Breast epithelium (tissue), 4 donors: ENCODE measurements at regions not wholly inside any gene's neighbourhood (a gene's known extent, or its start where the extent isn't known, plus 50 kb on each side); places are given as distances from the start of the nearest gene placed in this dataset.

Source experiments
- DNase-seq, 2 donors: peaks; one replicate each; pipeline ENCODE4 v3.0.0-alpha.2; 2019; ENCODE audit warnings: low spot score in 2 of 2
- H3K27ac ChIP-seq, 2 donors: fragments of 200-600 bp; sonication (generic) in 1 of 2; one replicate each; pipeline ENCODE4 v1.5.1; 2016 to 2019; ENCODE audit warnings: mild to moderate bottlenecking in 1 of 2
- H3K27me3 ChIP-seq, 2 donors: fragments of 200-600 bp; sonication (generic) in 1 of 2; one replicate each; pipeline versions ENCODE4 v1.5.1 to v1.6.0; 2017 to 2019; ENCODE audit warnings: control low read depth in 1 of 2, mild to moderate bottlenecking in 1 of 2
- H3K36me3 ChIP-seq: fragments of 200-600 bp; one replicate; pipeline ENCODE4 v1.5.1; 2019
- H3K4me1 ChIP-seq, 2 donors: fragments of 200-600 bp; sonication (generic); one replicate each; pipeline ENCODE4 v1.5.1; 2016 to 2019; ENCODE audit warnings: control low read depth in 1 of 2
- H3K4me3 ChIP-seq, 3 donors: fragments of 200-600 bp; sonication (generic); 1 replicate in 2 of 3; 2 replicates in 1 of 3; pipeline ENCODE4 v1.5.1; 2016 to 2019; ENCODE audit warnings: mild to moderate bottlenecking in 3 of 3, moderate library complexity in 2 of 3
- H3K9me3 ChIP-seq, 2 donors: fragments of 200-600 bp; sonication (generic) in 1 of 2; one replicate each; pipeline ENCODE4 v1.5.1; 2016 to 2019; ENCODE audit warnings: control low read depth in 1 of 2
- POLR2A ChIP-seq: fragments of 450-650 bp; IDR thresholded peaks from one replicate; pipeline ENCODE4 v1.6.1; 2016; ENCODE audit warnings: antibody characterized with exemption, mild to moderate bottlenecking, moderate library complexity
- POLR2AphosphoS5 ChIP-seq, 3 donors: sonication (generic); formaldehyde crosslinking; IDR thresholded peaks; one replicate each; pipeline ENCODE4 v1.6.1; 2017; ENCODE audit warnings: antibody characterized with exemption in 3 of 3
- intact Hi-C: fragments of 100-400 bp; cut with DNase I; formaldehyde crosslinking; loops from one replicate; pipeline ENCODE4 v1.15.1; 2023; ENCODE audit warnings: low total_unique reads
- TF ChIP-seq, protein P1 (sequence below), 3 donors: fragments of 450-650 bp; IDR thresholded peaks; one replicate each; pipeline ENCODE4 v1.5.1; 2016 to 2017; ENCODE audit warnings: antibody characterized with exemption in 3 of 3, mild to moderate bottlenecking in 3 of 3, moderate library complexity in 3 of 3

DNA sequence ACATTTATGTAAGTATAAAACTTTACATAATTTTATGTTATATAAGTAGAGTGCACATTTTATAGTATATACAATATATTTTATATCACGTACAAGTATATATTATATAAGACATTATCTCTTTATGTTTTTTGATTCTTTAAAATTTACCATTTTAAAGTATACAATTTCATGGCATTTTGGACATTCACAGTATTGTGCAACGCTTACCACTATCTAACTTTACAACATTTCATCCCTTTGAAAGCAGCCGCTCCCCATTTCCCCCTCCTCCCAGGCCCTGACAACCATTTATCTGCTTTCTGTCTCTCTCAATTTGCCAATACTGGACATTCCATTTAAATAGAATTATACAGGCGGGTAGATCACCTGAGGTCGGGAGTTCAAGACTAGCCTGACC lies 512.5 kb downstream of the TSN start:
- no peak overlapping the region for H3K27ac ChIP-seq
- H3K27me3 ChIP-seq = no peaks in the 10 kb centered on the region
- no peak for DNase-seq
- no peaks in the 10 kb centered on the region for H3K9me3 ChIP-seq
- no peaks in the 10 kb centered on the region for H3K36me3 ChIP-seq
- intact Hi-C loops = no loop called here
- no peak for TF ChIP-seq POLR2A
- H3K4me3 ChIP-seq = no peak overlapping the region
- no peaks in the 10 kb centered on the region for H3K4me1 ChIP-seq

DNA sequence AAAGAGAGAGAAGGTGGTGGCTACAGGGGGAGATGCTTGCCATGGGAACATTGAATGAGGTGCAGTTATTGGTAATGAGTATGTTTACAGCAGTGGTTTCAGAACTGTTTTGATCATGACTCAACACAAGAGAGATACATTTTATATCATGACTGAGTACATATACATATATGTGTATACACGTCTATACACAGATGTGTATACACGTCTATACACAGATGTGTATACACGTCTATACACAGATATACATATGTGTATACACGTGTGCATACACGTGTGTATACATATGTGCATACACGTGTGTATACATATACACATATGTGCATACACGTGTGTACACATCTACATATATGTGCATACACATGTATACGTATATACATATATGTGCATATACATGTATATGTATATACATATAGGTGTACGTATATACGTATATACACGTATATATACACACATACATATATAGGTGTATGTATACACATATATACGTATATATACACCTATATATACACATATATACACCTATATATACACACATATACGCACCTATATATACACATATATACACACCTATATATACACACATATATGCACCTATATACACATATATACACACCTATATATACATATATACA lies 518.5 kb downstream of the TSN start:
- Histone ChIP-seq H3K27me3 (no peaks in the 10 kb centered on the region), H3K27ac (no peak overlapping the region), H3K9me3 (peaks cover 0 to 4% of the 10 kb centered on the region in 2 donors), H3K36me3 (no peaks in the 10 kb centered on the region), H3K4me3 (no peak overlapping the region), H3K4me1 (no peaks in the 10 kb centered on the region)
- no peak for DNase-seq
- intact Hi-C loops = no loop called here
- TF ChIP-seq, protein P1, sequence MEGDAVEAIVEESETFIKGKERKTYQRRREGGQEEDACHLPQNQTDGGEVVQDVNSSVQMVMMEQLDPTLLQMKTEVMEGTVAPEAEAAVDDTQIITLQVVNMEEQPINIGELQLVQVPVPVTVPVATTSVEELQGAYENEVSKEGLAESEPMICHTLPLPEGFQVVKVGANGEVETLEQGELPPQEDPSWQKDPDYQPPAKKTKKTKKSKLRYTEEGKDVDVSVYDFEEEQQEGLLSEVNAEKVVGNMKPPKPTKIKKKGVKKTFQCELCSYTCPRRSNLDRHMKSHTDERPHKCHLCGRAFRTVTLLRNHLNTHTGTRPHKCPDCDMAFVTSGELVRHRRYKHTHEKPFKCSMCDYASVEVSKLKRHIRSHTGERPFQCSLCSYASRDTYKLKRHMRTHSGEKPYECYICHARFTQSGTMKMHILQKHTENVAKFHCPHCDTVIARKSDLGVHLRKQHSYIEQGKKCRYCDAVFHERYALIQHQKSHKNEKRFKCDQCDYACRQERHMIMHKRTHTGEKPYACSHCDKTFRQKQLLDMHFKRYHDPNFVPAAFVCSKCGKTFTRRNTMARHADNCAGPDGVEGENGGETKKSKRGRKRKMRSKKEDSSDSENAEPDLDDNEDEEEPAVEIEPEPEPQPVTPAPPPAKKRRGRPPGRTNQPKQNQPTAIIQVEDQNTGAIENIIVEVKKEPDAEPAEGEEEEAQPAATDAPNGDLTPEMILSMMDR (IDR thresholded peaks at IDR 0.05) = no peak
- TF ChIP-seq POLR2AphosphoS5 (IDR thresholded peaks at IDR 0.05) (no peak), POLR2A (no peak)

- Histone ChIP-seq H3K27me3 (no peaks in the 10 kb centered on the region), H3K4me1 (no peaks in the 10 kb centered on the region), H3K36me3 (no peaks in the 10 kb centered on the region), H3K27ac (no peak overlapping the region), H3K4me3 (no peak overlapping the region), H3K9me3 (peaks cover 4% of the 10 kb centered on the region in 2 donors)
- TF ChIP-seq POLR2AphosphoS5 (IDR thresholded peaks at IDR 0.05) (no peak), POLR2A (no peak)
- TF ChIP-seq, protein P1 (IDR thresholded peaks at IDR 0.05) = no peak
- intact Hi-C loops = no loop called here
- no peak for DNase-seq
Observed at GRCh38 chr2:122277956-122278355, 522.5 kb downstream of the TSN start.

- no peaks in the 10 kb centered on the region for H3K4me1 ChIP-seq
- no peak overlapping the region for H3K27ac ChIP-seq
- H3K36me3 ChIP-seq = no peaks in the 10 kb centered on the region
- peaks cover 0 to 24% of the 10 kb centered on the region in 2 donors for H3K9me3 ChIP-seq
- TF ChIP-seq POLR2A (no peak), POLR2AphosphoS5 (IDR thresholded peaks at IDR 0.05) (no peak)
- TF ChIP-seq, protein P1 (IDR thresholded peaks at IDR 0.05) = no peak
- intact Hi-C loops = no loop called here
- no peak overlapping the region for H3K4me3 ChIP-seq
- no peak for DNase-seq
- H3K27me3 ChIP-seq = no peaks in the 10 kb centered on the region
Observed at GRCh38 chr2:122300758-122301157, 545.3 kb downstream of the TSN start.

- no peaks in the 10 kb centered on the region for H3K27me3 ChIP-seq
- no peak for DNase-seq
- H3K36me3 ChIP-seq = no peaks in the 10 kb centered on the region
- TF ChIP-seq POLR2AphosphoS5 (IDR thresholded peaks at IDR 0.05) (no peak), POLR2A (no peak)
- TF ChIP-seq, protein P1 (IDR thresholded peaks at IDR 0.05) = no peak
- H3K27ac ChIP-seq = no peak overlapping the region
- H3K9me3 ChIP-seq = peaks cover 0 to 7% of the 10 kb centered on the region in 2 donors
- no peaks in the 10 kb centered on the region for H3K4me1 ChIP-seq
- intact Hi-C loops = no loop called here
- H3K4me3 ChIP-seq = no peak overlapping the region
Observed at GRCh38 chr2:122307763-122308162, 552.3 kb downstream of the TSN start.

- Histone ChIP-seq H3K36me3 (no peaks in the 10 kb centered on the region), H3K27ac (no peak overlapping the region), H3K9me3 (no peaks in the 10 kb centered on the region), H3K27me3 (no peaks in the 10 kb centered on the region), H3K4me1 (no peaks in the 10 kb centered on the region), H3K4me3 (no peak overlapping the region)
- intact Hi-C loops = no loop called here
- TF ChIP-seq POLR2A (no peak), POLR2AphosphoS5 (IDR thresholded peaks at IDR 0.05) (no peak)
- TF ChIP-seq, protein P1 (IDR thresholded peaks at IDR 0.05) = no peak
- DNase-seq = no peak
Observed at GRCh38 chr2:122315306-122315705, 559.9 kb downstream of the TSN start.
